Vagina (tissue), 2 donors: ENCODE measurements at regions not wholly inside any gene's neighbourhood (a gene's known extent, or its start where the extent isn't known, plus 50 kb on each side); places are given as distances from the start of the nearest gene placed in this dataset.

Source experiments
- POLR2A ChIP-seq, 2 donors: fragments of 450-650 bp; IDR thresholded peaks; one replicate each; pipeline ENCODE4 v1.6.1; 2017; ENCODE audit warnings: antibody characterized with exemption in 2 of 2, mild to moderate bottlenecking in 2 of 2, moderate library complexity in 2 of 2
- POLR2AphosphoS5 ChIP-seq, 2 donors: sonication (generic); formaldehyde crosslinking; IDR thresholded peaks; one replicate each; pipeline ENCODE4 v1.9.0; 2017; ENCODE audit warnings: antibody characterized with exemption in 2 of 2, mild to moderate bottlenecking in 2 of 2, low read depth in 1 of 2; ENCODE audit not compliant: insufficient read depth in 1 of 2
- TF ChIP-seq, protein P1 (sequence below), 3 experiments: fragments of 450-650 bp in 2 of 3; fragments of 200-600 bp in 1 of 3; sonication (generic) in 1 of 3; IDR thresholded peaks; one replicate each; pipeline ENCODE4 v1.5.1; 2017 to 2019; ENCODE audit warnings: antibody characterized with exemption in 3 of 3, mild to moderate bottlenecking in 2 of 3, moderate library complexity in 2 of 3

DNA sequence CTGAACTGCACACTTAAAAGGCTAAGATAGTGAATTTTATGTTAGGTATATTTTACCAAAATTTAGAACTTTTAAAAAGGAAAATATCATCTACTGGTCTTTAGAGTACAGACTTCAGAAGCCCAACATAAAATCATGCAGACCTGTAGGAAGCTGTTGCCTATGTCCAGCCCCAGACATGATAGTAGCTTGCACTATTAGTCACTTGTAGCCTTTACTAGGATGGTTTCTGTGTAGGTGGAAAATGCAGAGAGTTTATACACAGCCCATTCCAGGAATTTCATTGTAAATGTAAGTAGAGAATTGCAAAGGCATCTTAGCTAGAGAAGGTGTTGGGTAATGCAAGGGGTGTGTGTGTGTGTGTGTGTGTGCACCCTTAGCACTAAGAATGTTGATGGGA, 640.2 kb downstream of the RNF144A start:
- TF ChIP-seq, protein P1, sequence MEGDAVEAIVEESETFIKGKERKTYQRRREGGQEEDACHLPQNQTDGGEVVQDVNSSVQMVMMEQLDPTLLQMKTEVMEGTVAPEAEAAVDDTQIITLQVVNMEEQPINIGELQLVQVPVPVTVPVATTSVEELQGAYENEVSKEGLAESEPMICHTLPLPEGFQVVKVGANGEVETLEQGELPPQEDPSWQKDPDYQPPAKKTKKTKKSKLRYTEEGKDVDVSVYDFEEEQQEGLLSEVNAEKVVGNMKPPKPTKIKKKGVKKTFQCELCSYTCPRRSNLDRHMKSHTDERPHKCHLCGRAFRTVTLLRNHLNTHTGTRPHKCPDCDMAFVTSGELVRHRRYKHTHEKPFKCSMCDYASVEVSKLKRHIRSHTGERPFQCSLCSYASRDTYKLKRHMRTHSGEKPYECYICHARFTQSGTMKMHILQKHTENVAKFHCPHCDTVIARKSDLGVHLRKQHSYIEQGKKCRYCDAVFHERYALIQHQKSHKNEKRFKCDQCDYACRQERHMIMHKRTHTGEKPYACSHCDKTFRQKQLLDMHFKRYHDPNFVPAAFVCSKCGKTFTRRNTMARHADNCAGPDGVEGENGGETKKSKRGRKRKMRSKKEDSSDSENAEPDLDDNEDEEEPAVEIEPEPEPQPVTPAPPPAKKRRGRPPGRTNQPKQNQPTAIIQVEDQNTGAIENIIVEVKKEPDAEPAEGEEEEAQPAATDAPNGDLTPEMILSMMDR (IDR thresholded peaks at IDR 0.05): no peak
- no peak for TF ChIP-seq POLR2AphosphoS5 (IDR thresholded peaks at IDR 0.05; ENCODE audit: insufficient read depth in 1 of 2, low read depth in 1 of 2)
- no peak for TF ChIP-seq POLR2A (IDR thresholded peaks at IDR 0.05)
